Epithelial cell of proximal tubule (primary cell): ENCODE measurements at regions not wholly inside any gene's neighbourhood (a gene's known extent, or its start where the extent isn't known, plus 50 kb on each side); places are given as distances from the start of the nearest gene placed in this dataset.

Experiments used
- DNase-seq: peaks from one replicate; pipeline ENCODE4 v3.0.0-alpha.2; 2011; ENCODE audit warnings: low read depth
- H3K4me3 ChIP-seq: 2 replicates; pipeline ENCODE4 v1.5.1; 2011; ENCODE audit warnings: low read depth, mild to moderate bottlenecking, low read length
- TF ChIP-seq, protein P1 (sequence below): conservative IDR thresholded peaks from 2 replicates; pipeline ENCODE4 v1.5.1; 2012; ENCODE audit warnings: low read depth, mild to moderate bottlenecking, low read length

DNA sequence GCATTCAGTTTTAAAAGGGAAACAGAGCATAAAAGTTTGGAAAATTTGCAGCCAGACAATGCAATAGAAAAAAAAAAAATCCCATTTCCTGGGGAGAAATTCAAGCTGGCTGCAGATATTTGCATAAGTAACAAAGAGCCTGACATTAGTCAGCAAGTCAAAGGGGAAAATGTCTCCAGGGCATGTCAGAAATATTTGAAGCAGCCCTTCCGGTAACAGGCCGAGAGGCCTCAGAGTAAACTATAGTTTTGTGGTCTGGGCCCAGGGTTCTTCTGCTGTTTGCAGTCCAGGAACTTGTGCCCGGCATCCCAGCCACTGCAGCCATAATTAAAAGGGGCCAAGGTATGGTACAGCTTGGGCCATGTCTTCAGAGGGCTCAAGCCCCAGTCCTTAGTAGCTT lies 411.6 kb upstream of the BCHE start:
- no peak for DNase-seq
- H3K4me3 ChIP-seq: no peak overlapping the region
- TF ChIP-seq, protein P1, sequence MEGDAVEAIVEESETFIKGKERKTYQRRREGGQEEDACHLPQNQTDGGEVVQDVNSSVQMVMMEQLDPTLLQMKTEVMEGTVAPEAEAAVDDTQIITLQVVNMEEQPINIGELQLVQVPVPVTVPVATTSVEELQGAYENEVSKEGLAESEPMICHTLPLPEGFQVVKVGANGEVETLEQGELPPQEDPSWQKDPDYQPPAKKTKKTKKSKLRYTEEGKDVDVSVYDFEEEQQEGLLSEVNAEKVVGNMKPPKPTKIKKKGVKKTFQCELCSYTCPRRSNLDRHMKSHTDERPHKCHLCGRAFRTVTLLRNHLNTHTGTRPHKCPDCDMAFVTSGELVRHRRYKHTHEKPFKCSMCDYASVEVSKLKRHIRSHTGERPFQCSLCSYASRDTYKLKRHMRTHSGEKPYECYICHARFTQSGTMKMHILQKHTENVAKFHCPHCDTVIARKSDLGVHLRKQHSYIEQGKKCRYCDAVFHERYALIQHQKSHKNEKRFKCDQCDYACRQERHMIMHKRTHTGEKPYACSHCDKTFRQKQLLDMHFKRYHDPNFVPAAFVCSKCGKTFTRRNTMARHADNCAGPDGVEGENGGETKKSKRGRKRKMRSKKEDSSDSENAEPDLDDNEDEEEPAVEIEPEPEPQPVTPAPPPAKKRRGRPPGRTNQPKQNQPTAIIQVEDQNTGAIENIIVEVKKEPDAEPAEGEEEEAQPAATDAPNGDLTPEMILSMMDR: no peak

DNA sequence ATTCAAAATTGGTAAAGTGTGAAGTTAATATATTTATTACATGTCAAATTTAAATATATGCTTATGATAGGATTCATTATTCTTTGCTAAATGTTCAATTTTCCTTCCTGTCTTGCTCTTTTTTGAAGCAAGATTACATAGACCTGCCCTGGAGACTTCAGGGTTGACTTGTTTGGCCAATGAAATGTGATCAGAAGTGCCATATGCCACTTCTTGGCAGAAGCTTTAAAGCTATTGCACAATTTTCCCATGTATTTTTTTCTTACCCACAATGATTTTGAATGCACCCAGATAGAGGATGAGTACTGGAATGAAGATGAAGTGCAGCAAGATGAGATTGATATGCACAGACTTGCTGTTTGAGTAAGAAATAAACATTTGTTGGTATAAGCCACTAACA lies 406.3 kb upstream of the BCHE start:
- DNase-seq: no peak
- TF ChIP-seq, protein P1: no peak
- H3K4me3 ChIP-seq: no peak overlapping the region

DNA sequence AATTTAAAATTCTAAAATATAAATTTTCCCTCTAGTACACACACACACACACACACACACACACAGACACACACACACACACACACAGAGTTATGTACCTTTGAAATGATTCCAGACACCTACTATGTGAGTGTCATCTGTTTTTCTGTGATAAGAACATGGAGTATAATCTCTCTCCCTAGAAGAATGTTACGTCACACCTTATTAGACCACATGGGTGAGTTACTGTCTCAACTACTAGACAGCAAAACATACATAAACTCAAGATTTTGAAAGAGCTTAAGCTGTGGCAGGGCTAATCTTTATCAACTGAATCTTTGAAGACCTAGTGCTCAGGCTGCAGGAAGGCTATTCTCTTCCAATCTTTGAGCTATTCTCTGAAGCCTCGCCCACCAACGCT lies 385.9 kb upstream of the BCHE start:
- DNase-seq: no peak
- no peak overlapping the region for H3K4me3 ChIP-seq
- TF ChIP-seq, protein P1: no peak

DNA sequence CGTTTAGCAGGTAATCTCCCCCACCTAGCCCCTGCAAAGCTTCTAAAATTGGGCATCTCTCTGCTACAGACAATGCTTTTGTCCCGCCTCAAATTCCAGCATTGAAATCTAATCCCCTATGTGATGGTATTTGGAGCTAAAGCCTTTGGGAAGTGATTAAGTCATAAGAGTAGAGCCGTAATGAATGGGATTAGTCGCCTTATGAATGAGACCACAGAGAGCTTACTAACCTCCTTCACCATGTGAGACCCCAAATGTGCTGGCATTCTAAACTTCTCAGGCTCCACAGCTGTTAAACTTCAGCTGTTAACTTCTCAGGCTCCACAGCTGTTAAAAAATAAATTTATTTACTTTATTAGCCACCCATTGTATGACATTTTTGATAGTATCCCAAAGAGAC lies 374.2 kb upstream of the BCHE start:
- no peak overlapping the region for H3K4me3 ChIP-seq
- TF ChIP-seq, protein P1: no peak
- no peak for DNase-seq

DNA sequence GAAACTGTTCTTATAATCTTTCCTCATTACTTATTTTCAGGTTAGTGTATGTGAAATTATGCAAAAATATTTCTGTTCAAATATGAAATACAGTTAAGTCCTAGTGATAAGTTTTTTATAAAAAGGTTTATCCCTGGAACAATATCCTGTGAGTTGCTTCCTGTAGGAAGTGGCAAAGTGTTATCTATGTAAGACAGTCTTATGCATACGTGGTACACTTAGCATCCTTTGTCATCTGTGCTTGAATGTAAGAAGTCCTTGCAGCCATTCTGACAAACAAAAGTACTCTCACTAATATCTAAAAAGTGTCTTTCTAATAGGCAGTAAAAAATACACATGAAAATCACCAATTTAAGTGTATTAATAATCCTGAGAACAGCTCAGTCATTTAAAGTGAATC lies 372.5 kb upstream of the BCHE start:
- no peak overlapping the region for H3K4me3 ChIP-seq
- TF ChIP-seq, protein P1: no peak
- no peak for DNase-seq

DNA sequence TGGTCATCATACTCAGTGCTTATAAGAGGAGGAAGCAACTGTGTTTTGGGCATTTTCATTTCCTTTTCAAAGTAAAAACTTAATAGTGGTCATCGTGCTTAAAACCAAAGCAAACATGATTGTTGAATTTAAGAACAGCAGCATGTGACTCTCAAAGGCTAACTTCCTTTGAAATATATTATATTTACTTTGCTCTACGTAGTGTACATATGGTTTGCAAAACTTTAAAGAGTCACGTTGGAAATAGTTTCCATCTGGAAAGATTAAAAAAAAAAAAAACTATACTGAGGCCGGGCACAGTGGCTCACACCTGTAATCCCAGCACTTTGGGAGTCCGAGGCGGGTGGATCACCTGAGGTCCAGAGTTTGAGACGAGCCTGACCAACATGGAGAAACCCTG lies 367.9 kb upstream of the BCHE start:
- DNase-seq: no peak
- TF ChIP-seq, protein P1: no peak

DNA sequence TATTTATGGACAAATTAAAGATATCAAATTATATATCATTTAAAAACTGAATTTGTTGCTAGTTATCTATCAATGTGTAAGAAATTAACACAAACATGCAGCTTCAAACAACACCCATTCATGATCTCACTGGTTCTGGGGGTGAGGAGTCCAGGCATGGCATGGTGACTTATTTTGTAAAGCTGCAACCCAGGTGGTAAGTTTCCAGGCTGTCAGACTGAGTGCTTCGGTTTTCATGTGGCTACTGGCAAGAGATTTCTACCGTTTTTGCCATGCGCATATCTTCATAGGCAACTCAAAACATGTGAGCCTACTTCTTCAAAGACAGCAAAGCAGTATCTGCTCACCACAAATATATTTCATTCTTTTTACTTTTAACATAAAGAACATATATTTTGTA lies 364.3 kb upstream of the BCHE start:
- TF ChIP-seq, protein P1: no peak
- no peak overlapping the region for H3K4me3 ChIP-seq
- no peak for DNase-seq

More for the DNA sequence above, 367.9 kb upstream of the BCHE start:
- no peak overlapping the region for H3K4me3 ChIP-seq
